ELR (cell line): ENCODE measurements at regions not wholly inside any gene's neighbourhood (a gene's known extent, or its start where the extent isn't known, plus 50 kb on each side); places are given as distances from the start of the nearest gene placed in this dataset.

Source experiments
- DNase-seq: peaks from one replicate; pipeline ENCODE4 v3.0.0-alpha.2; 2015; ENCODE audit warnings: low read depth

GRCh38 chr9:12141422-12141821 lies 551.8 kb upstream of the TYRP1 start:
- peak; percentile 2 for DNase-seq

- no peak for DNase-seq
These were observed 537.6 kb upstream of the TYRP1 start for GRCh38 chr9:12155401-12156134.

GRCh38 chr9:12162181-12162815 lies 530.9 kb upstream of the TYRP1 start:
- no peak for DNase-seq

GRCh38 chr9:12163723-12164458 lies 529.3 kb upstream of the TYRP1 start:
- DNase-seq: no peak

GRCh38 chr9:12166518-12166917 lies 526.7 kb upstream of the TYRP1 start:
- no peak for DNase-seq

GRCh38 chr9:12170456-12170855 lies 522.7 kb upstream of the TYRP1 start:
- DNase-seq: no peak

- no peak for DNase-seq
These were observed 514.6 kb upstream of the TYRP1 start for GRCh38 chr9:12178634-12179033.

GRCh38 chr9:12182806-12183205 lies 510.4 kb upstream of the TYRP1 start:
- no peak for DNase-seq

- DNase-seq: no peak
These were observed 509.9 kb upstream of the TYRP1 start for GRCh38 chr9:12183321-12183720.

GRCh38 chr9:12185856-12186255 lies 507.3 kb upstream of the TYRP1 start:
- no peak for DNase-seq

- no peak for DNase-seq
These were observed 501.6 kb upstream of the TYRP1 start for GRCh38 chr9:12191630-12192029.

- no peak for DNase-seq
These were observed 498.5 kb upstream of the TYRP1 start for GRCh38 chr9:12194731-12195130.

- no peak for DNase-seq
These were observed 497.7 kb upstream of the TYRP1 start for GRCh38 chr9:12195456-12195855.

GRCh38 chr9:12204512-12204911 lies 488.7 kb upstream of the TYRP1 start:
- DNase-seq: no peak

GRCh38 chr9:12212860-12213259 lies 480.3 kb upstream of the TYRP1 start:
- DNase-seq: no peak

GRCh38 chr9:12221470-12221869 lies 471.7 kb upstream of the TYRP1 start:
- no peak for DNase-seq

- no peak for DNase-seq
These were observed 468.7 kb upstream of the TYRP1 start for GRCh38 chr9:12224449-12224848.

- DNase-seq: no peak
These were observed 462.5 kb upstream of the TYRP1 start for GRCh38 chr9:12230708-12231107.

- DNase-seq: no peak
These were observed 461.4 kb upstream of the TYRP1 start for GRCh38 chr9:12231832-12232231.

GRCh38 chr9:12232836-12233235 lies 460.3 kb upstream of the TYRP1 start:
- DNase-seq: no peak

GRCh38 chr9:12253941-12254340 lies 439.2 kb upstream of the TYRP1 start:
- DNase-seq: no peak

GRCh38 chr9:12266758-12267157 lies 426.4 kb upstream of the TYRP1 start:
- no peak for DNase-seq

- no peak for DNase-seq
These were observed 421.7 kb upstream of the TYRP1 start for GRCh38 chr9:12271421-12271891.
